Hematopoietic multipotent progenitor cell treated with erythropoietin and hydrocortisone succinate and interleukin-3 and kit ligand, for 15 days (in vitro differentiated cells): ENCODE measurements at regions not wholly inside any gene's neighbourhood (a gene's known extent, or its start where the extent isn't known, plus 50 kb on each side); places are given as distances from the start of the nearest gene placed in this dataset.

Experiments
- DNase-seq: peaks from one replicate; pipeline ENCODE4 v3.0.0-alpha.2; 2015; ENCODE audit warnings: low spot score

GRCh38 chr5:62112689-62113228, 193.2 kb upstream of the KIF2A start:
- no peak for DNase-seq

GRCh38 chr5:62115014-62115413, 191.0 kb upstream of the KIF2A start:
- no peak for DNase-seq

GRCh38 chr5:62124266-62124665, 181.7 kb upstream of the KIF2A start:
- DNase-seq, result no peak

- no peak for DNase-seq
Observed at GRCh38 chr5:62126090-62126489, 179.9 kb upstream of the KIF2A start.

- DNase-seq, result no peak
Observed at GRCh38 chr5:62127098-62127736, 178.8 kb upstream of the KIF2A start.

GRCh38 chr5:62130107-62130506, 175.9 kb upstream of the KIF2A start:
- DNase-seq, result no peak

- DNase-seq, result no peak
Observed at GRCh38 chr5:62132276-62132675, 173.7 kb upstream of the KIF2A start.

- DNase-seq, result no peak
Observed at GRCh38 chr5:62133426-62133825, 172.6 kb upstream of the KIF2A start.

GRCh38 chr5:62134811-62135210, 171.2 kb upstream of the KIF2A start:
- DNase-seq, result no peak

GRCh38 chr5:62137628-62138027, 168.4 kb upstream of the KIF2A start:
- DNase-seq, result no peak

- DNase-seq, result no peak
Observed at GRCh38 chr5:62138607-62139006, 167.4 kb upstream of the KIF2A start.

GRCh38 chr5:62139741-62140140, 166.3 kb upstream of the KIF2A start:
- DNase-seq, result no peak

GRCh38 chr5:62142351-62142750, 163.7 kb upstream of the KIF2A start:
- no peak for DNase-seq

- DNase-seq, result no peak
Observed at GRCh38 chr5:62143268-62144229, 162.5 kb upstream of the KIF2A start.

GRCh38 chr5:62144401-62145022, 161.5 kb upstream of the KIF2A start:
- DNase-seq, result no peak

GRCh38 chr5:62149879-62150278, 156.1 kb upstream of the KIF2A start:
- DNase-seq, result no peak

GRCh38 chr5:62152394-62153087, 153.5 kb upstream of the KIF2A start:
- no peak for DNase-seq

- DNase-seq, result no peak
Observed at GRCh38 chr5:62154758-62155157, 151.2 kb upstream of the KIF2A start.

- DNase-seq, result no peak
Observed at GRCh38 chr5:62155988-62156387, 150.0 kb upstream of the KIF2A start.

- no peak for DNase-seq
Observed at GRCh38 chr5:62167561-62168057, 138.4 kb upstream of the KIF2A start.

- no peak for DNase-seq
Observed at GRCh38 chr5:62168506-62169281, 137.3 kb upstream of the KIF2A start.
